Heart right ventricle (tissue), 16 donors: ENCODE measurements at regions not wholly inside any gene's neighbourhood (a gene's known extent, or its start where the extent isn't known, plus 50 kb on each side); places are given as distances from the start of the nearest gene placed in this dataset.

ENCODE experiments used
- ATAC-seq, 8 donors: fragments of 200-7000 bp; cut with Tn5 transposase; one replicate each; pipeline ENCODE4 v1.9.1; 2020; ENCODE audit warnings: mild to moderate bottlenecking in 8 of 8, moderate library complexity in 8 of 8, moderate number of reproducible peaks in 1 of 8
- DNase-seq, 2 donors: peaks; one replicate each; pipeline ENCODE4 v3.0.0-alpha.2; 2020
- H3K27ac ChIP-seq, 10 donors: fragments of 200-600 bp; sonication (generic) in 2 of 10; one replicate each; pipeline versions ENCODE4 v1.5.0 to v1.8.0; 2020 to 2022; ENCODE audit warnings: mild to moderate bottlenecking in 3 of 10
- H3K27me3 ChIP-seq, 7 donors: fragments of 200-600 bp; one replicate each; pipeline ENCODE4 v1.8.0; 2021 to 2022; ENCODE audit warnings: mild to moderate bottlenecking in 2 of 7
- H3K36me3 ChIP-seq, 9 donors: fragments of 200-600 bp; sonication (generic) in 1 of 9; one replicate each; pipeline versions ENCODE4 v1.5.0 to v1.8.0; 2020 to 2022; ENCODE audit warnings: mild to moderate bottlenecking in 2 of 9
- H3K4me1 ChIP-seq, 9 donors: fragments of 200-600 bp; sonication (generic) in 1 of 9; one replicate each; pipeline versions ENCODE4 v1.5.0 to v1.8.0; 2020 to 2022; ENCODE audit warnings: mild to moderate bottlenecking in 4 of 9
- H3K4me3 ChIP-seq, 10 donors: fragments of 200-600 bp; sonication (generic) in 2 of 10; one replicate each; pipeline versions ENCODE4 v1.5.0 to v1.8.0; 2020 to 2022; ENCODE audit warnings: mild to moderate bottlenecking in 7 of 10, moderate library complexity in 2 of 10
- H3K9me3 ChIP-seq, 11 donors: fragments of 200-600 bp in 10 of 11; sonication (generic) in 2 of 11; one replicate each; pipeline versions ENCODE4 v1.5.0 to v1.8.0; 2013 to 2022; ENCODE audit warnings: mild to moderate bottlenecking in 2 of 11, control low read depth in 1 of 11, moderate library complexity in 1 of 11
- CTCF ChIP-seq, 9 donors: fragments of 200-600 bp; sonication (generic) in 2 of 9; IDR thresholded peaks; one replicate each; pipeline versions ENCODE4 v1.5.0 to v1.8.0; 2021 to 2022; ENCODE audit warnings: antibody characterized with exemption in 9 of 9, mild to moderate bottlenecking in 5 of 9, moderate library complexity in 1 of 9
- WGBS, 2 donors: extraction: QIAGEN DNeasy Blood & Tissue Kit; methylation state at CpG; one replicate each; pipeline ENCODE4 v1.1.7; 2013; ENCODE audit warnings: inconsistent platforms in 1 of 2; 5-methylcytosine and 5-hydroxymethylcytosine counted together
- intact Hi-C, 10 donors: fragments of 100-400 bp; cut with DNase I; formaldehyde crosslinking; loops; one replicate each; pipeline versions ENCODE4 v1.11.1 to v1.14.2; 2022
- donor health status: Arrhythmogenic right ventricular cardiomyopathy.
- donor health status: ischemic (EF 13 %, LVEDD 7.1; RV severe dilation, severe dysfunction).
- donor health status: healthy with polysubstance abuse.
- donor health status: DM: no; HTN: yes; CAD: no.
- donor health status: DM: no; HTN: no; CAD: no.
- donor health status: ischemic (EF 25% LVEDD 6.9; RV normal size, moderate dysfunction).
- donor health status: ischemic (EF 25% LVEDD 5.7; RV mildly dilated, moderate dysfunction).
- donor health status: healthy.
- donor health status: DM: yes; HTN: yes; CAD: no.
- donor health status: Ischemic cardiomyopathy.
- donor health status: ischemic (EF 35%, LVEDD 5.7; RV mildly dilated, moderate dysfunction).
- donor health status: nonischemic (EF 11% LVEDD 7.7; RV severe dilation, severe dysfunction).
- donor health status: DM: yes; HTN: yes; CAD: no.
- donor health status: PGD.
- donor health status: ischemic (EF 29% LVEDD 5.4; RV normal size, mild dysfunction).
- donor health status: nonischemic (EF 23%, LVEDD 6.1; RV moderate dilation, normal function).

DNA sequence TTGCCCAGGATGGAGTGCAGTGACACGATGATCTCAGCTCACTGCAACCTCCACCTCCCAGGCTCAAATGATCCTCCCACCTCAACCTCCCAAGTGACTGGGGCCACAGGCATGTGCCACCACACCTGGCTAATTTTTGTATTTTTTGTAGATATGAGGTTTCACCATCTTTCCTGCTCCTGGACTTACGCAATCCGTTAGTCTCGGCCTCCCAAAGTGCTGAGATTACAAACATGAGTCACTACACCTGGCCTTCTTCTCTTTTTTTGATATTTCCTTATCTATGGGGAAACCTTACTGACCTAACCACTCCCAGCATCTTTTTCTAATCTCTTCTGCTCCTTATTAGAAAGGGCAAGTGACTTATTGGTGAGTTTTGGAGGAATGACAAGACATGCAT is 121.7 kb upstream of the CHORDC1 start:
- no peak for TF ChIP-seq CTCF (IDR thresholded peaks at IDR 0.05)
- ATAC-seq (no peak), DNase-seq (no peak)
- Histone ChIP-seq H3K4me3 (no peak overlapping the region), H3K4me1 (no peaks in the 10 kb centered on the region), H3K27ac (no peak overlapping the region), H3K36me3 (no peaks in the 10 kb centered on the region), H3K27me3 (peaks cover 0 to 2% (median 0%) of the 10 kb centered on the region in 7 donors), H3K9me3 (no peaks in the 10 kb centered on the region)
- intact Hi-C loops: no loop called here
- WGBS, 2 donors: 85% methylated on average over 4 of the region's 4 CpGs

- no peak overlapping the region for H3K27ac ChIP-seq
- ATAC-seq (no peak), DNase-seq (no peak)
- no peaks in the 10 kb centered on the region for H3K36me3 ChIP-seq
- no peak overlapping the region for H3K4me3 ChIP-seq
- TF ChIP-seq CTCF (IDR thresholded peaks at IDR 0.05): no peak
- no peaks in the 10 kb centered on the region for H3K4me1 ChIP-seq
- H3K27me3 ChIP-seq: peaks cover 0 to 2% (median 0%) of the 10 kb centered on the region in 7 donors
- WGBS, 2 donors: 29 to 45% methylated on average over 2 of the region's 2 CpGs
- intact Hi-C loops: no loop called here
- H3K9me3 ChIP-seq: no peaks in the 10 kb centered on the region
Observed at GRCh38 chr11:90343673-90344072, 120.8 kb upstream of the CHORDC1 start.

GRCh38 chr11:90341986-90342385 is 119.1 kb upstream of the CHORDC1 start:
- Histone ChIP-seq H3K27me3 (peaks cover 0 to 2% (median 0%) of the 10 kb centered on the region in 7 donors), H3K36me3 (no peaks in the 10 kb centered on the region), H3K4me1 (no peaks in the 10 kb centered on the region), H3K4me3 (no peak overlapping the region), H3K27ac (no peak overlapping the region), H3K9me3 (no peaks in the 10 kb centered on the region)
- no peak for ATAC-seq
- intact Hi-C loops: no loop called here
- DNase-seq: no peak
- TF ChIP-seq CTCF (IDR thresholded peaks at IDR 0.05): no peak
- WGBS, 2 donors: 83 to 92% methylated on average over 3 of the region's 3 CpGs

GRCh38 chr11:90332415-90332814 is 109.6 kb upstream of the CHORDC1 start:
- TF ChIP-seq CTCF (IDR thresholded peaks at IDR 0.05): no peak
- no peaks in the 10 kb centered on the region for H3K9me3 ChIP-seq

GRCh38 chr11:90330632-90331031 is 107.8 kb upstream of the CHORDC1 start:
- 65 to 97% methylated on average over 2 of the region's 2 CpGs for WGBS, 2 donors
- Histone ChIP-seq H3K36me3 (no peaks in the 10 kb centered on the region), H3K27ac (no peak overlapping the region), H3K4me3 (no peak overlapping the region), H3K4me1 (no peaks in the 10 kb centered on the region), H3K27me3 (no peaks in the 10 kb centered on the region), H3K9me3 (no peaks in the 10 kb centered on the region)
- DNase-seq (no peak), ATAC-seq (no peak)
- no peak for TF ChIP-seq CTCF (IDR thresholded peaks at IDR 0.05)
- intact Hi-C loops: no loop called here

More at GRCh38 chr11:90332415-90332814, 109.6 kb upstream of the CHORDC1 start:
- Histone ChIP-seq H3K27ac (no peak overlapping the region), H3K27me3 (no peaks in the 10 kb centered on the region), H3K4me3 (no peak overlapping the region), H3K4me1 (no peaks in the 10 kb centered on the region), H3K36me3 (no peaks in the 10 kb centered on the region)
- 91 to 92% methylated on average over 1 of the region's 1 CpG for whole genome bisulfite sequencing, 2 donors
- intact Hi-C loops: no loop called here
- no peak for ATAC-seq
- no peak for DNase-seq
